Lower lobe of right lung (tissue), 2 donors: ENCODE measurements at regions not wholly inside any gene's neighbourhood (a gene's known extent, or its start where the extent isn't known, plus 50 kb on each side); places are given as distances from the start of the nearest gene placed in this dataset.

ENCODE experiments used
- ATAC-seq, 2 donors: fragments of 200-7000 bp; cut with Tn5 transposase; one replicate each; pipeline ENCODE4 v1.9.1; 2020 to 2022; ENCODE audit warnings: mild to moderate bottlenecking in 2 of 2, moderate library complexity in 2 of 2
- DNase-seq: peaks from one replicate; pipeline ENCODE4 v3.0.0-alpha.2; 2020
- H3K27ac ChIP-seq: fragments of 200-600 bp; one replicate; pipeline ENCODE4 v1.8.0; 2022
- H3K27me3 ChIP-seq: fragments of 200-600 bp; one replicate; pipeline ENCODE4 v1.8.0; 2022; ENCODE audit warnings: low read depth
- H3K36me3 ChIP-seq: fragments of 200-600 bp; one replicate; pipeline ENCODE4 v1.8.0; 2022; ENCODE audit warnings: mild to moderate bottlenecking
- H3K4me1 ChIP-seq: fragments of 200-600 bp; one replicate; pipeline ENCODE4 v1.8.0; 2022
- H3K4me3 ChIP-seq: fragments of 200-600 bp; one replicate; pipeline ENCODE4 v1.8.0; 2022; ENCODE audit warnings: mild to moderate bottlenecking
- H3K9me3 ChIP-seq: fragments of 200-600 bp; one replicate; pipeline ENCODE4 v1.8.0; 2022
- CTCF ChIP-seq: fragments of 200-600 bp; IDR thresholded peaks from one replicate; pipeline ENCODE4 v1.8.0; 2022; ENCODE audit warnings: antibody characterized with exemption, mild to moderate bottlenecking
- intact Hi-C: fragments of 100-400 bp; cut with DNase I; formaldehyde crosslinking; loops from one replicate; pipeline ENCODE4 v1.11.0; 2022
- donor health status: DM: no; HTN: yes; CAD: no; lungs with severe emphysema.

GRCh38 chr5:163612358-163613149, 107.1 kb downstream of the MAT2B start:
- DNase-seq, result no peak
- Histone ChIP-seq H3K36me3 (no peaks in the 10 kb centered on the region), H3K9me3 (no peaks in the 10 kb centered on the region), H3K4me3 (no peak overlapping the region), H3K27ac (no peak overlapping the region), H3K4me1 (no peaks in the 10 kb centered on the region), H3K27me3 (no peaks in the 10 kb centered on the region)
- TF ChIP-seq CTCF, result no peak
- no peak for ATAC-seq
- intact Hi-C loops, result no loop called here

GRCh38 chr5:163613150-163613442, 107.7 kb downstream of the MAT2B start:
- no peaks in the 10 kb centered on the region for H3K4me1 ChIP-seq
- intact Hi-C loops, result no loop called here
- H3K4me3 ChIP-seq, result no peak overlapping the region
- no peaks in the 10 kb centered on the region for H3K36me3 ChIP-seq
- H3K27ac ChIP-seq, result no peak overlapping the region
- no peak for TF ChIP-seq CTCF
- ATAC-seq (no peak), DNase-seq (no peak)
- H3K27me3 ChIP-seq, result no peaks in the 10 kb centered on the region
- no peaks in the 10 kb centered on the region for H3K9me3 ChIP-seq

- no peaks in the 10 kb centered on the region for H3K36me3 ChIP-seq
- intact Hi-C loops, result no loop called here
- H3K4me3 ChIP-seq, result no peak overlapping the region
- H3K9me3 ChIP-seq, result no peaks in the 10 kb centered on the region
- TF ChIP-seq CTCF, result no peak
- no peaks in the 10 kb centered on the region for H3K27me3 ChIP-seq
- no peaks in the 10 kb centered on the region for H3K4me1 ChIP-seq
- DNase-seq (no peak), ATAC-seq (no peak)
- H3K27ac ChIP-seq, result no peak overlapping the region
Measured at GRCh38 chr5:163614787-163615186, 109.4 kb downstream of the MAT2B start.

GRCh38 chr5:163619273-163619934, 114.0 kb downstream of the MAT2B start:
- TF ChIP-seq CTCF, result no peak
- ATAC-seq (no peak), DNase-seq (no peak)
- Histone ChIP-seq H3K4me3 (no peak overlapping the region), H3K4me1 (no peaks in the 10 kb centered on the region), H3K36me3 (no peaks in the 10 kb centered on the region), H3K27ac (no peak overlapping the region), H3K27me3 (no peaks in the 10 kb centered on the region), H3K9me3 (no peaks in the 10 kb centered on the region)
- intact Hi-C loops, result no loop called here

- ATAC-seq, result no peak
- no peak for TF ChIP-seq CTCF
- Histone ChIP-seq H3K36me3 (no peaks in the 10 kb centered on the region), H3K4me1 (no peaks in the 10 kb centered on the region), H3K27ac (no peak overlapping the region), H3K27me3 (no peaks in the 10 kb centered on the region), H3K9me3 (no peaks in the 10 kb centered on the region), H3K4me3 (no peak overlapping the region)
- DNase-seq, result no peak
- intact Hi-C loops, result no loop called here
Measured at GRCh38 chr5:163619951-163620350, 114.5 kb downstream of the MAT2B start.
